ENCODE measurements at regions not wholly inside any gene's neighbourhood (a gene's known extent, or its start where the extent isn't known, plus 50 kb on each side); places are given as distances from the start of the nearest gene placed in this dataset.
"Not testable (repeated sequence)": the region's sequence is repeated elsewhere in the genome, so short reads cannot be mapped to it uniquely, and the experiment has no call there.

DNA sequence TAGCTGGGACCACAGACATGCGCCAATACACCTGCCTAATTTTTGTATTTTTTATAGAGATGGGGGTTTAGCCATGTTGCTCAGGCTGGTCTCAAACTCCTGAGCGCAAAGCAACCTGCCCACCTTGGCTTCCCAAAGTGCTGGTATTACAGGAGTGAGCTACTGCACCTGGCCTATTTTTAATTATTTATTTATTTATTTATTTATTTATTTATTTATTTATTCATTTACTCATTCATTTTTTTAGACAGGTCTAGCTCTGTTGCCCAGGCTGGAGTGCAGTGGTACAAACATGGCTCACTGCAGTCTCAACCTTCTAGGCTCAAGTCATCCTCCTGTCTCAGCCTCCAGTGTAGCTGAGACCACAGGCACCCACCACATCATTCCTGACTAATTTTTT, 434.3 kb downstream of the DOK5 start:
- no peak for DNase-seq

DNA sequence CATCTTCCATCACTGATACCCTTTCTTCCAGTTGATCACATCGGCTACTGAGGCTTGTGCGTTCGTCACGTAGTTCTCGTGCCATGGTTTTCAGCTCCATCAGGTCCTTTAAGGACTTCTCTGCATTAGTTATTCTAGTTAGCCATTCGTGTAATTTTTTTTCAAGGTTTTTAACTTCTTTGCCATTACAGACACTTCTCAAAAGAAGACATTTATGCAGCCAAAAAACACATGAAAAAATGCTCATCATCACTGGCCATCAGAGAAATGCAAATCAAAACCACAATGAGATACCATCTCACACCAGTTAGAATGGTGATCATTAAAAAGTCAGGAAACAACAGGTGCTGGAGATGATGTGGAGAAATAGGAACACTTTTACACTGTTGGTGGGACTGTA, 430.7 kb downstream of the DOK5 start:
- DNase-seq: not testable (repeated sequence)

DNA sequence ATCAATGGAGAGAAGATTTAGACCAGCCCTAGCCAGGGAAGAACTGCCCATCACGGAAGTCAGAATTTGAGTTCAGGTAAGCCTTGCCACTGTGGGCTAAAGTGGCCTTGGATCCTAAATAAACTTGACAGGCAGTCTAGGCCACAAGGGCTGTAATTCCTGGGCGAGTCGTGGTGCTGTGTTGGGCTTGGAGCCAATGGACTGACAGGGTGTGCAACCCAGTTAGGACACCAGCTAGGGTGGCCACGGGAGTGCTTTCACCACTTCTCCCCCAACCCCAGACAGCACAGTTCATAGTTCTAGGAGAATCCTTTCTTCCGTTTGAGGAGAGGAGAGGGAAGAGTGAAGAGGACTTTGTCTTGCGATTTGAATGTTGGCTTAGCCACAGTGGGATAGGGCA, 422.4 kb downstream of the DOK5 start:
- DNase-seq: no peak

DNA sequence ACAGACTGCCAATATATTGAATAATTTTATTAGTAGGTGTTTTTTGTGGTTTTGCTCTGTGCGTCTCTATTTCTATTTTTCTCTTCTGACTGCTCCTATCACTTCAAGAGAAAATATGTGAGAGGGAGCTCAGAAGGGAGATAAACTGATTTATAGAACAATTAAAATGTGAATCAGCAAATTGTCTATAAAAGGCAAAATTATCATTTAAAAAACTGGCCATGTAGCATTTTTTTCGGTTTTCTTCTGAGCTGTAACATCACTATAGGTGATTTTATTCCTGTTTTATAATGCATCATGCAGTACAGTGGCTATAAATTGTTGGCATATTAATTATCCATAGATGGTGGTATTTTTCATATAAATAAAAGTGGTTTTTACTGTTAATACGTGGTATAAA, 416.5 kb downstream of the DOK5 start:
- no peak for DNase-seq

DNA sequence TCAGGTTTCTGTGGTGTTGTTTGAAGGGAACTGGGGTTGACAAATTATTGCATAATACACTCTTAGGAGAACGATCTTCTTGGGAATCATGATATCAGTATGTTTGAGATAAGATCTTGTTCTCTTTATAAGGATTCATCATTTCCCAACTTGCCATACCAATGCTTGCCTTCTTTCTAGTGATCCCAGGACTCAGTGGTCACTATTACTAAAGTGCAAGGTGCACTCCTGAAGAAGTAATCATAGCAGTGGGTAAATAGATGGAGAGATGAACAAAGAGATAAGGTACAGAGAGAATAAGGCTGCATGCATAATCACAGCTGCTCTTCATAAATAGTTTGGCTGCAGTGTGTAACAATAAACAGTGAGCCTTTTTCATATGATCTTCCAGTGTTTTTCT, 404.0 kb downstream of the DOK5 start:
- DNase-seq: no peak

DNA sequence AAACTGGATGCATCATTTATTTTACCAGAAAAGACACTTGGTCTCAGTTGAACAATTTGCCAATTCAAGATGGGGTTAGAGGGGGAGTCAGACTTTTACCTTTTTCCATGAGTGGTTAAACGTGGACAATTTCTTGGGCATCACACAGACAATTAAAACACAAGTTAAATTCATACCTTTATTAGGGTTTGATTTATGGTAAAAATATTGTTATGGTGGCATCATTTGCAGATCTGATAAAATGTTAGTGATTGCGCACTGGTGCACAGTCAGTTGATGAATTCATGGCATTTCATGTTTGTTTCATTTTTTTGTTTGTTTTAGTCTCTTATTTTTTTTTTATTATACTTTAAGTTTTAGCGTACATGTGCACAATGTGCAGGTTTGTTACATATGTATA, 399.9 kb downstream of the DOK5 start:
- no peak for DNase-seq

DNA sequence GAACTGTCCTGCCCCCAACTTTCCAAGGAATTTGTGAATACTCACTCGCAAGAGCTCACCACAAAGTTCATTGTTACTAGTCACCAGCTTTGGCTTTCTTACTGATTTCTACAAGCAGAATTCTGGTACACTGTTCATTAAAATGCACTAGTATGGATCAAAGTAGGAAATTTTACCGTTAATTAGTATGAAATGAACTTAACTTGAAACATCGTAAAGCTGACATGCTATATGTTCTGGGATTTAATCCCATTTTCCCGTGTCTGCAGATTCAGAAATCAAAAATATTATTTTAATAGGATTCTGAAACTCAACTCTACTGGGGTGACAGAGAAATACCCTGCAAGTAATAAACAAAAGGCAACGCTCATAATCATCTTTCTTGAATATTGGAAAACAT, 399.3 kb downstream of the DOK5 start:
- no peak for DNase-seq

DNA sequence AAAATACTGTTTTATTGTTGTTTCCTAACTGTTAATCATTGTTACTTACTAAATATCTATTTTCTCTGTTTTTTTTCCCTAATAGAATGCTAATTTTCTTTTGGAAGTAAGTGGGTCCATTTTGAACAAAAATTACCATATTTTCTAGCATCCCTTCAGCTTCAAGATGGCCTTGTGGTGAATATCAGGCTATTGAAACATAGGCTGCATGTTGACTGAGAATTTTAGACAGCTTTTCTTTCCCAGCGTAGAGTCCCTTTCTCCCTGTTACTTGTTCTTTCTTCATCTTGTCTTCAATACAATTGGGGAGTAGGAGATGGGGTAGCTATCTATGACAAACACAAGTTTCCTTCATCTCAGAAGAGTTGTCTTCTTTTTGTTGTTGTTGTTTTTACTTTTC, 397.0 kb downstream of the DOK5 start:
- DNase-seq: no peak

DNA sequence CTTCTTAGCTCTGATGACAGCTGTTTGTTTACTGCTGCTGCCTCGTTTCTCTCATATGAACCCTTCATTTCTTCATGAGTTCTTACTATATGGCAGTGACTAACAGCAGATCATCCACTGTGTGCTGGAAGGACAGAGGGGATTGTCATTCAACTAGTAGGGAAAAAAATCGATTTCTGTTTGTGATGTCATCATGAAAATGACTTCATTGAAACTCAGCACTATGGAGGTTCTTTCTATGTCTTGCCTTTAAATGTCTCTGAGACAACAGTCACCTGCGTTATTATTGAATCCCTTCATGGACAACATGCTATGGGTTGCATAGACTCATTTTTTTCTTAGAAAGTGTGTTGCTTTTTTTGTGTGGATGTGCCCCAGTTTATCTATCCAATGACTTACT, 394.4 kb downstream of the DOK5 start:
- no peak for DNase-seq

DNA sequence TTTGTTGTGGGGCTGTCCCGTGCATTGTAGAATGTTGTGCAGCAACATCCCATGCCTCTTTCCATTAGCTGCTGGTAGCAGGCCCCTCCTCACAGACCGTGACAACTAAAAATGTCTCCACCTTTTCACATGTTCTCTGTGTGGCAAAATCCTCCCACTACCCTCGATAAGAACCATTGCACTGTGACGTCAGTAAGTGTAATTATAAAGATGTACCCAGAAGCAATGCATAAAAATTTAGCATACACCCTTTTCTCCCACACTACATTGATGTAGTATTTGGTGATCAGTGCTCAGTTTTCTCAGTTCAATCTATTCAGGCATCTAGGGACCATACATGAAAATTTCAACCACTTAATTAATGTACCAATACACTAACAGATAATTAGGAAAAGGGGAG, 389.9 kb downstream of the DOK5 start:
- DNase-seq: no peak

DNA sequence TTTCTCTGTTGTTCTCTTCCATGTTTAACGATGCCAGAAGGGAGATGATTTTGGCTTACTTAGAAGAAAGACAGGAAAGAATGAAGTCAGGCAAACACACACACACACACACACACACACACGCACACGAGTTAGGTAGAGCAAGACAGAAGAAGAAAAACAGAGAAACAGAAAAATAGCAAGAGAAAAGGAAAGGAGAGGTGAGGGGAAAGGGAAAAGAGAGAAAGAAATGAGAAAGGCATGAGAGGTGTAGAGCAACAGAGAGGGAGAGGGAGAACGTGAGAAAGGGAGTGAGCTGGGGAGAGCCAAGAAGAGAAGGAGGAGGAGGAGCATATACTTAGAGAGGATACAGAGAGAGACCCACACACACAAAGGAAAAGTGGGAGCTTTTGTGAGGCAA, 385.3 kb downstream of the DOK5 start:
- no peak for DNase-seq

DNA sequence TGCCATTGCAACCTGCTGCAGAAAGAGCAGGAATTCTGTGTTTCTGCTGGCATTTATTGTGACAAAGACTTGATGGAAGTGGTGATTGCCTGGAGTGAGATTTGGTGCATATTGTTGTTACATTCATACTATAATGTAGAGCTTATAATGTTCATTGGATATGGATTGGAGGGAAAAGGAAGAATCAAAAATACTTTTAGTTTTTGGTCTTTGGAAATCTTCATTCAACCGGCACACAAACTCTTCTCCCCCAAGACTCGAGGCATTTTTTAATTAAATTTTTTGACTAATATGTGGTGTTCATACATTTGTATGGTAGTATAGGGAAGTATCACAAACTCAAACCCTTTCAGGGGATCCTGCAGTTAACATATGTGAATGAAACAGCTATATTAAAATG, 380.8 kb downstream of the DOK5 start:
- DNase-seq: no peak

DNA sequence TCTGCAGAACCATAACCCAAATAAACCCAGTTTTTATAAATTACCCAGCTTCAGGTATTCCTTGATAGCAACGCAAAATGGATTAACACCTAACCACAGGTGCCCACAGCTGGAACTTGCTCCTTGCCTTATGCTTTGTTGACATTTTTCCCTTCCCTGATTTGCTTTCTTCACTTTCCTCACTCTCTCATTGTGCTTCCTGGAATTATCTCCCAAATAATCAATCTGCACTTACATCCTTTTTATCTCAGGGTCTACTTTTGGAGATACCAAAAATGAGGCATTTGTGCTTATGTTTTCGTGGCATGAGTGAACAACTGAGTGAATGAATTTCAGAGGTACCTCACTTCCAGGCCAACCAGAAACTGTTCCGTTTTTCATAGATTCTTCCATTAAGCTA, 374.3 kb downstream of the DOK5 start:
- DNase-seq: no peak

DNA sequence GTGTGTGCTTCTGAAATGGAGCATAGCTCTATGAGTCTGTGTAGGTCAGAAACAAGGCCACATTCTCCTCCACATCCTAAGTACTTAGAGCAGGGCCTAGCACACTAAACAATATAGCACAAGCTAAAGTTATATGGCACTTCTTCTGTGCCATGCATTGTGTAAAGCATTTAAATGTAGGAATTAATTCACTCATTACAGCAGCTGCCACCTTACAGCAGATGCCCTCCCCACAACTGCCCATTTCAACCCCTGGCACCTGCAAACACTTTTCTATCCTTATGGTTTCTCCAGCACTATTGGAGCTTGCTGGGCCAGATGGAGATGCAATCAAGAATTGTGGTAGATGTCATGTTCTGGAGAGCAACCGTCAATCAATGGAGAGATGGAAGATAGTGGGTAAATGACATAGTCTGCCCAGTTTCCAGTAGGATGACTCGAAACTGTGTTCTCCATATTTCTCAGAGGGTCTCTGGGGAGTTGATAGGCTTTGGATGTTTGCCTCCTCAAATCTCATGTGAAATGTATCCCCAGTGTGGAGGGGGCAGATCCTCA, 373.7 kb downstream of the DOK5 start:
- DNase-seq: no peak

DNA sequence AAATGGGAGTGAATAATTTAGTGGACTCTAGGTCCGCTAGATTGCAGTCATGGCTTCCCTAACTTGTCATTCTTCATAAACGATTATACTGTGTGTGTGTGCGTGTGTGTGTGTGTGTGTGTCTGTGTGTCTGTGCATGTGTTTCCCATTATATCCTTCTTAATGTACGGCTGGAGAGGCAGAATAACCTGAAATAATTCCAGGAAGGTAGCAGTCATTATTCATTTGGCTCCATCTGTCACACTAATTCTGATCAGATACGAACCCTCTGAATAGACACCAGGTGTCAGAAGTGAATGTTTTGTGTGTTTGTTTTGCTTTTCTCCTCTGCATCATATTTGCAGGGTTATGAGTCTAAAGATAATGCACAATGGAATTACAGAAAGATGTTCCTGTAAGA, 372.9 kb downstream of the DOK5 start:
- no peak for DNase-seq

DNA sequence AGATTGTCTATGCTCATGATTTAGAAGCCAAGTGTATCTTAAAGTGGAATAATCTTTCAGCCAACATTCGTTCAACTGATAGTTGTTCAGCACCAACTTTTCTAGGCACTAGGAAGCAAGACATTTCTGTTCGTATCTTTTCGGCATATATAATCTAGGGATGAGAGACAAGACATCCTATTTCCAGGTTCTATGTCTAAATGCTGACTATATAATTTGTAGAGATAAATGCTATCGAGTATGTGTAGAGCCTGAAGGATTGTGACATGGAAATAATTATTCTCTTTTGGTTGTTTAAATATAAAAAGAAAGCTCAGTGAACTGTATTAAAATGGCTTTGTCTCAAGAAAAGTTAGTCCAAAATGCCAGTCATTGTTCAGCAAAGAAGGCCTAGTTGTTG, 371.6 kb downstream of the DOK5 start:
- no peak for DNase-seq

DNA sequence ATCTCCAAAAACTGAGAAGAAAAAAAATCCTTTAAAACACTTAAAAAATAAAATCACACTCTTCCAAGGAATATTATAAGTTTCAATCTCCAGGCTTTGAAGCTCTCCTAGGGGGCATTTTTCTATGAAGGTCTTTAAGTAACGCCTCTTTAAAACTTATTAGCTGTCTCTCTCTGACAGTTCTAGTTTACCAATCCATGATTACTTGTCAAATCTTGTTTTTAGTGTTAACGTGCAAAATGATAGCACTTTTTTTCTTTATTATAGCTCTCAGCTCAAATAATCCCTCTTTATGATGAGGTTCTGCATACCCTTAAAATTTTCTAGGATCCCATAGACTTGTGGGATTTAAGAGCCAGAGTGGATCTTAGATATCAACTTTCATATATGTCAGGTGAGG, 369.0 kb downstream of the DOK5 start:
- DNase-seq: no peak

DNA sequence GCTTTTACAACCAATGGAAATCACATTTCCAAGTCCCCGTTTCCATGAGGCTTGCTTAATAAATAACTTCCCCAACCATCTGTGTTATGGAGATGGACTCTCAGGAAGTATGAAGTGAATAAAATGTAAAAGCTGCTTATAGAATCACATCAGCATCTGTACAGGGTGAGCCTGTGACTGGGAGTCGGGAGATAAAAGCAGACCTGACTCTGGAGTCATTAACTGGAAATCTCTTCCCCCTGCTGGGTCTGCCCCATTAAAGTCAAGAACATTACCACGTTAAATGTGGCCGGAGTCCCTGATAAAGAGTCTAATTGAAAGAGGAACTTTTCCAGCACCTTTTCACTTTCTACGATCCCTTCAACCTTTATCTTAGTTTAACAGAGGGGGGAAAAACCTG, 368.5 kb downstream of the DOK5 start:
- no peak for DNase-seq

DNA sequence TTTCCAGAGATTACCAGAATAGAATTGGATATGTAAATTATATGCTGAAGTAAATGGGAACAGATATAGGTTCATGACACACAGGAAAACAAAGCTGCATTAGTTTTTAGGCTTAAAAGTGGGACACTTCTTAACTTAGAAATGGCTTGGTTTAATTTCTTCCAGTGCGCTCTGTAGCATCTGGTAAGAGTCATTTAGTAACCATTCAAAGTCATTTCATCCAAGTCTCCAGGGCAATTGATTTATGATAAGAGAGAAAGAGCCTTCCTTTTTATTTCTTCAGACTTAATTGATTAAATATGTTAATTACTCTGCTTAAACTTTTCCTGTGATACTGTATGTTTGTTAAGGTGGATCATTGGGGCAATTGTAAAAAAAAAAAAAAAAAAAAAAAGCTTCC, 368.0 kb downstream of the DOK5 start:
- DNase-seq: no peak

DNA sequence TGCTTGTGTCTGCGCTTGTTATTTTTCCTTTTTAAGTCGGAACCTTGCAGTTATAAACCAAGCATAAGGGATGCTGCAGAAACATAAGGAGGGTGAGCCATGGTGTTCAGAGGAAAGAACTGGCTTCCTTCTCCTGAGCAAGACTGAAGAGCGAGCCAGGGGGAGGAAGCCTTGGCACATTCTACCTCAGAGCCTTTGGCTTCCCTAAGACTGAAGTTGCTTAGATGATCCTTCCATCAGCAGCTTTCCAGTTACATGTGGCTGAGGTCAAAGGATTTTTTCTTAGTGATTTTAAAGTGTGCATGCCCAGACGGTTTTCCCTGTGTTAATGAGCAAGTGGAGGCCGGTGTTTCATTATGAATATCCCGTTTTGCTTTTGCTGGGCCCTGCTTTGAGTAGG, 363.8 kb downstream of the DOK5 start:
- DNase-seq: no peak

DNA sequence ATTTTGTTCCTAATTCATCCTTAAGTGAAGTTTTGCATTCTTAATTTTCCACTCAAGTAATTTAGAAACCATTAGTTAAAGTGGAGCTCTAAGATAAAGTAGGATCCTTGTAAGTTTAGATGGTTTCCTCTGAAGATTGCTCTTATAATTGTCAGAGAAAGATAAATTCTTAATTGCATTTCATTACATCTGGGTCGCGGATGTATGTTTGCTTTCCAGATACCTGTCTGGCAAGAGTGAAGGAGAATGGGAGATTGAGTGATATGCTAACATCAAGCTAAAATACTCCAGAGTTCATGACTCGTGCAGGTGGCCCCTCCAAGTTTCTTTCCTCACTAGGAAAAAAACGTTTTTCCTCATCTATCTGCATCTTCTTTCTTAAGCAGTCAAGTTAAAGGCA, 361.8 kb downstream of the DOK5 start:
- no peak for DNase-seq

DNA sequence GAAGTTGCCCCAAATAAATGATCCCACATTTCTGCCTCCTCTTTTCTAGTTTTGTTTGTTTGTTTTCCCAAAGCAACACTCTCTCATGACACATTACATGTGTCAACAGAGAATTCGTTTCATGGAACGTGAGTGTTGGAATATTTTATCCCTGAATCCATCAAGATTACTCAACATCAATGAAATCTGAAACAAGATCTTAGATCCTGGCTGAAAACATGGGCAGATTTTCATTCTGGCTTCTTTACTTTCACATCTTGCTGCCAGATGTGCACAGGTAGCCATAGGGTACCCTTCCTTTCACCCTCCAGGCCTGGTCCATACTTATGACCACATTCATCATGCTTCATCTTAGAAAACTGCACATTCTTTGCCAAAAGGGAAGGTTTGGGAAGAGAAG, 347.0 kb downstream of the DOK5 start:
- no peak for DNase-seq

DNA sequence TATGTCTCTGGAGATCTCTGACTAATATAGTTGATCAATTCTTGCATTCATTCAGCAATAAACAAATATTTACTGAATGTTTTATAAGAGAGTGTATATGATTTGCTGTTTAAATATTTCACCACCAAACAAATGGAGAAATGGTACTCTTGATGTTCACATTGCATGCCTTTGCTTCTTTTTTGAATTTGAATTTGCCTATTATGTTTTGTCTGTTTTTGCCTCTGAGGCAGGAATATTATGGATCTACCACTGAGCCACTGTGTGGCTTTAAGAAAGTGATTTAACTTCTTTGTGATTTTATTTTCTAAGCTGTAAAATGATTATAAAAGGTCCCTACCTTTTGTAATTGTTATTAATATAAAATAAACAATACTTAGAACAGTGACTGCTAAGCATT, 345.0 kb downstream of the DOK5 start:
- DNase-seq: no peak

DNA sequence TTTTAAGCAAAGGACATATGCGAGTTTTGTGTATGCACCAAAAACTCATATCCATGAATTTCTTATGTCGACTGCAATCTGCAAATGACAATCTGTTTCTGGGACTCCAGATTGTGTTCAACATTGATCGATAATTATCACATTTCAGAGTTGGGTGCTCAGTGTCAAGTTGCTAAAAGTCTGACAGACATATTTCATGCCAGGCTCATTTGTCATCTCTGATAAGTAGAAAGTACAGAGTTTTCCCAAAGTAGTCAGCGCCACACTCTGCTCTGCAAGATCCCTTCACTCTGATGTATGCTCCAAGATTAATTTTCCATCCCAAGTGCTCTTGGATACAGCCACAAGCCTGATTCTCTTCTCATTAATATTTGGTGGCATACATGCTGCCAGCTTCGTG, 331.1 kb downstream of the DOK5 start:
- DNase-seq: no peak

DNA sequence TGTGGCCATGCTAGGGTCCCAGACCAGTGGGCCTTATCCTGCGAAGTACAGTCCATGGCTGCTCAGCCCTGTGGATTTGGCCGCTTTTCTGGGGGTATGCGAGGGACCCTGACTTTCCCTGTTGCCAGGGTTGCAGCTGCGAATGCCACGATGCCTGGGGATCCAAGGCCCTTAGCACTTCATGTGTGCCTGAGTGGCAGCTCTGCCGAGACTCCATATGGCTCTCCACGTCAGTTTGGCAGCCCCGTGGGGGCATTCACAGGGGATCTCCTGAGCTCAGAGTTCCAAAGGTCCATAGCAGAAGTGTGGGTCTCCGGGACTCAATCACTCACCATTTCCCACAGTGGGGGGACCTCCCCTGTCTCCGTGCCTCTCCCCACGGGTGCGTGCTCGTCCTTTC, 319.5 kb downstream of the DOK5 start:
- DNase-seq: no peak

DNA sequence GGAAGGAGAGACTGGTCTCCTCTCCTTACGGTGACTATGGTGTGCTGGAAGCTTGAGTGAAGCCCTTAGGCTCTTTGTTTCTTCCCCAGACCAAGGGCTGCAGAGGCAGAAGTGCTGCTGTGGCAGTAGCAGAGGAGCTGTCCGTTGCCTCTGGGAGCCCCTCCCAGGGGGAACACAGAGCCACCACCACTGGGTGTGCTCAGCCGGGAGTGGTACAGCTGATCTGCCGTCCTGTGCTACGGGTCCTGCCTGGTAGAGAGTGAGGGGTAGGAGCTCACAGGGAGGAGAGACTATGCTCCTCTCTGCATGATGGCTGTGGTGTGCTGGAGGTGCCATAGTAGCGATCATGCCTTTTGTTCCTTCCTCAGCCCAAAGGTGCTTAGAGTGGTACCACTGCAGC, 318.7 kb downstream of the DOK5 start:
- DNase-seq: no peak

Measured in hippocampal formation (tissue), 2 donors.